ENCODE measurements at regions not wholly inside any gene's neighbourhood (a gene's known extent, or its start where the extent isn't known, plus 50 kb on each side); places are given as distances from the start of the nearest gene placed in this dataset.
"Not testable (repeated sequence)": the region's sequence is repeated elsewhere in the genome, so short reads cannot be mapped to it uniquely, and the experiment has no call there.

GRCh38 chr20:5393218-5393870 is 76.6 kb upstream of the PROKR2 start:
- peak; percentile 9 for DNase-seq (ENCODE audit: low spot score)

- peak; percentile 54 for DNase-seq (ENCODE audit: low spot score)
Observed at GRCh38 chr20:5390720-5391119, 74.0 kb upstream of the PROKR2 start.

- DNase-seq (ENCODE audit: low spot score), result not testable (repeated sequence)
Observed at GRCh38 chr20:5386846-5387245, 70.1 kb upstream of the PROKR2 start.

DNA sequence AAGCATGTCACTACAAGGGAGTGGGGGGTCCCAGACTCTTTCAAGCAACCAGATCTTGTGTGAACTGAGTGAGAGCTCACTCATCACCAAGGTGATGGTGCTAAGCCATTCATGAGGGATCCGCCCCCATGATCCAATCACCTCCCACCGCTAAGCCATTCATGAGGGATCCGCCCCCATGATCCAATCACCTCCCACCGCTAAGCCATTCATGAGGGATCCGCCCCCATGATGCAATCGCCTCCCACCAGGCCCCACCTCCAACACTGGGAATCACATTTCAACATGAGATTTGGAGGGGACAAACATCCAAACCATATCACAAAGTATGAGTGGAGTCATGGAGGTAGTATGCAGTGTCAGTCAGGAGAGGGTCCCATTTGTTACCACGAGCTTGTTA is 64.8 kb upstream of the PROKR2 start:
- not testable (repeated sequence) for DNase-seq (ENCODE audit: low spot score)

DNA sequence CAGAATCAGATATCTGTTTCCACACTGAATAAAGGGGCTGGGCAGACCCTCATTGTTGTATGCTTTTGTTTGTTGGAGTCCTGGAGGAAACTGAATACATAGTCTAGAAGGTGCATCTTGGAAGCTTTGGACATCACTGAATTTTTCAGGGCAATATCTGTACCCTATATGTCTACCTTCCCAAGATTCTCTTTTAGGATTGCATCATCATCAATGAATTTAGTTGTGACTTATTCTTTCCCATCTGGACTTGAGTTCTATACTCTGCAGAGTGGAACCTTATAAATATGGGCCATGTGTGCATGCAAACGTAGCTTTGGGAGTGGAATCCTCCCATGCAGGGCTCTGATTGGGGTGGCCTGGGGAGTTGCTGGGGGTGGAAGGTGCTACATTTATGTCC is 60.7 kb upstream of the PROKR2 start:
- no peak for DNase-seq (ENCODE audit: low spot score)

DNA sequence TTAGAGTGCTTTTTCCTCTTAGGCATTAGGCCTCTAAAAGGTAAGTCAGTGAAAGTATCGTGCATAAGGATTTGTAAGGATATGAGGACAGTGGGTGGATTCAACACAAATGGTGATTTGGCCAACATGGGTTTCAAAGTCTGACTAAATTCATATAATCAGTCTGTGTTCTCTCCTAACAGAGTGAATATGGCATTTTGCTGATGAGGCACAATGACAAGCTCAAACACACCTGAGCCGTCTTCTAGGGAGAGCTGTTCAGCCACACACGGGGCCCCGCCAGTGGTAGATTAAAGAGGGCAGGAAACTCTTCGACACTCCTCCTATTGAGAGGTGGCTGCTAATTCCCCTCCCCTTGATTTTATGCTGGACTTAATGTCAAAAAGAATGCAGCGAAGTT is 59.5 kb upstream of the PROKR2 start:
- DNase-seq (ENCODE audit: low spot score), result no peak

GRCh38 chr20:5374171-5374570 is 57.4 kb upstream of the PROKR2 start:
- no peak for DNase-seq (ENCODE audit: low spot score)

DNA sequence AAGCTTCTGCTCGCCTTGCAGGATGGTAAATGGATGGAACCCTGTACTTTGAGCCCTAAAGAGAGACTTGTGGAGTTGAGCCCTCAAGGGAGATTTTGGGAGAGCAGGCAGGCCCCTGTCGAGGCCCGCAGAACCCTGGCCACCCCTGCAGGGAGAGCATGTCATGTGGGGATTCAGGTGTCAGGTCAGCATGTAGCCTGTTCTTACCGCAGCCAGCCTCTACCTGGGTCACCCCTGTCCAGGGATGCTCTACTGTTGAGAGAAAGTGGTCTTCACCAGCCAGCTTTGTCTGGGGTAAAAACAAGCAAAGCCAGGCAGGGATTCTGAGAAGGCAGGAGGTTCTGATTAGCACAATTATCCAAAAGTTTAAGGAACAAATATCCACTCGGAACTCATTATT is 55.6 kb upstream of the PROKR2 start:
- DNase-seq (ENCODE audit: low spot score), result no peak

DNA sequence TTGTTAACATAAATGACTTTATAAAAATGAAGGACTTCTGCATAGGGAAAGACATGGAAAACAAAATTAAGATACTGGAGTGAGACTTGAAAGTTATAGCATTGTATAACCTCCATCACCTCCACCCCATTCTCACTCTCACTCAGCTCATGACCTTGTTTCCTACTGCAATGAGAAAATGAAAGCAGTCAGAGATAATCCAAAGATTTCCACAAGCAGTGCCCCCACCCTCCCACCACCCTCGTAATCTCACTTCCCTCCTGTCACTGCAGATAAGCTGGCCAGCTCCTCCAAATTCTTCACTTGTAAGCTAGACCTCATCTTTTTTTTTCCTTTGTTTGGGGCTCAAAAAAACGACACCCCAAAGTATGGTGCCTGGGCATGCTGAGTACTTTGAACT is 52.9 kb upstream of the PROKR2 start:
- DNase-seq (ENCODE audit: low spot score), result no peak
